ENCODE measurements at regions not wholly inside any gene's neighbourhood (a gene's known extent, or its start where the extent isn't known, plus 50 kb on each side); places are given as distances from the start of the nearest gene placed in this dataset.

DNA sequence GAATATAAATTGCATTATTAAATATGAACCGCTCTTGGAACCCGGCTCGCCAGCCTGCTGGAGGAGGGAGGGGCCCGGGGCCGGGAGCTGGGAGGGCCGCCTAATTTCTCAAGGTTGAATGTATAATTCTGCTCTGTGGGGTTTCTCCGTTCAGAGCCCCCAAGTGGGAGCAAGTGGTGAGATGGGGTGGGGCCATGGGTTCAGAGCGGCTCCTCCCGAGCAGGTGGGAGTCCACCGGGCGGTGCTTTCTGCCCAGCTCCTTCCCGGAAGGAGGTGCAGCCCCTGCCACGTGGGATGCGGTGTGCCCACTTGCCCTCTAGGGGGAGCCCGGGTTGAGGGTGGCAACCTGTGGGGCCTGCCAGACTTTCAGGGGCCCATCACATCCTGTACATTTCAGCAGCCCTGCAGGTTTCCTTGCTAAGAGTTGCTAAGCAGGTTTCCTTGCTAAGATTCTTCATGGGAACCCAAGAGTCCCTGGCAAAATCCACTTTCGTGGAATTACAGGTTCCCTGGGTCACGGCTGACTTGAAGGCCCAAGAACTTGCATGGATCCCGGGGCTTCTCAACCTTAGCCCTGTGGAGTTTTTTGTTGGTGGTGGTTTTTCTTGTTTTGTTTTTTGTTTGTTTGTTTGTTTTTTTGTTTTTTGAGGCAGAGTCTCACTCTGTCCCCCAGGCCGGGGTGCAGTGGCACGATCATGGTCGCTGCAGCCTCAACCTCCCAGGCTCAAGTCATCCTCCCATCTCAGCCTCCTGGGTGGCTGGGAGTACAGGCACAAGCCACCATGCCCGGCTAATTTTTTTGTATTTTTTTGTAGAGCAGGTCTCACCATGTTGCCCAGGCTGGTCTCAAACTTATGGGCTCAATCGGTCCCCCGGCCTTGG lies 196.7 kb upstream of the GSE1 start (continued):
- TF ChIP-seq, protein P1, sequence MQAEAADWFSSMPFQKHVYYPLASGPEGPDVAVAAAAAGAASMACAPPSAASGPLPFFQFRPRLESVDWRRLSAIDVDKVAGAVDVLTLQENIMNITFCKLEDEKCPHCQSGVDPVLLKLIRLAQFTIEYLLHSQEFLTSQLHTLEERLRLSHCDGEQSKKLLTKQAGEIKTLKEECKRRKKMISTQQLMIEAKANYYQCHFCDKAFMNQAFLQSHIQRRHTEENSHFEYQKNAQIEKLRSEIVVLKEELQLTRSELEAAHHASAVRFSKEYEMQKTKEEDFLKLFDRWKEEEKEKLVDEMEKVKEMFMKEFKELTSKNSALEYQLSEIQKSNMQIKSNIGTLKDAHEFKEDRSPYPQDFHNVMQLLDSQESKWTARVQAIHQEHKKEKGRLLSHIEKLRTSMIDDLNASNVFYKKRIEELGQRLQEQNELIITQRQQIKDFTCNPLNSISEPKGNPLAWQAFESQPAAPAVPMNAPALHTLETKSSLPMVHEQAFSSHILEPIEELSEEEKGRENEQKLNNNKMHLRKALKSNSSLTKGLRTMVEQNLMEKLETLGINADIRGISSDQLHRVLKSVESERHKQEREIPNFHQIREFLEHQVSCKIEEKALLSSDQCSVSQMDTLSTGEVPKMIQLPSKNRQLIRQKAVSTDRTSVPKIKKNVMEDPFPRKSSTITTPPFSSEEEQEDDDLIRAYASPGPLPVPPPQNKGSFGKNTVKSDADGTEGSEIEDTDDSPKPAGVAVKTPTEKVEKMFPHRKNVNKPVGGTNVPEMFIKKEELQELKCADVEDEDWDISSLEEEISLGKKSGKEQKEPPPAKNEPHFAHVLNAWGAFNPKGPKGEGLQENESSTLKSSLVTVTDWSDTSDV (CRISPR knock-in tag; IDR thresholded peaks at IDR 0.05) = no peak
- TF ChIP-seq SYNCRIP (IDR thresholded peaks at IDR 0.05; ENCODE audit: insufficient read depth, low read depth, low read length) (no peak), KDM2A (CRISPR knock-in tag; IDR thresholded peaks at IDR 0.05; ENCODE audit: borderline replicate concordance, low read depth) (peak; percentile 39; the same call in 1 of the 2 replicates), ARNTL (CRISPR knock-in tag; IDR thresholded peaks at IDR 0.05) (peak; percentile 81), TGIF2 (CRISPR knock-in tag; IDR thresholded peaks at IDR 0.05) (no peak), ZNF629 (CRISPR knock-in tag; conservative IDR thresholded peaks at IDR 0.05) (no peak), SRSF9 (IDR thresholded peaks at IDR 0.05; ENCODE audit: borderline replicate concordance, insufficient read depth, low read depth, low read length, poor library complexity, severe bottlenecking) (no peak), CCDC6 (CRISPR knock-in tag; IDR thresholded peaks at IDR 0.05) (0 out of 2 replicates have a peak, but pooled peaks have one; percentile 28), ZNF672 (CRISPR knock-in tag; IDR thresholded peaks at IDR 0.05) (no peak), ZFYVE20 (CRISPR knock-in tag; IDR thresholded peaks at IDR 0.05; ENCODE audit: borderline replicate concordance, low read depth) (no peak), ZNF138 (CRISPR knock-in tag; IDR thresholded peaks at IDR 0.05; ENCODE audit: low read depth) (no peak), MED1 (CRISPR knock-in tag; IDR thresholded peaks at IDR 0.05) (peak; percentile 23; the same call in 1 of the 2 replicates), ZNF205 (CRISPR knock-in tag; IDR thresholded peaks at IDR 0.05) (no peak), POLR2G (IDR thresholded peaks at IDR 0.05; ENCODE audit: low read depth, low read length) (no peak), CBFB (CRISPR knock-in tag; IDR thresholded peaks at IDR 0.05) (0 out of 2 replicates have a peak, but pooled peaks have one; percentile 51), AHR (CRISPR knock-in tag; IDR thresholded peaks at IDR 0.05) (no peak), HDAC6 (IDR thresholded peaks at IDR 0.05; ENCODE audit: low read depth, low read length) (no peak), ZNF326 (CRISPR knock-in tag; IDR thresholded peaks at IDR 0.05; ENCODE audit: borderline replicate concordance) (no peak), ZNF775 (CRISPR knock-in tag; IDR thresholded peaks at IDR 0.05; ENCODE audit: borderline replicate concordance) (no peak), SMC3 (IDR thresholded peaks at IDR 0.05; ENCODE audit: low read length) (peak; percentile 19; the same call in 1 of the 2 replicates), NFIC (IDR thresholded peaks at IDR 0.05; ENCODE audit: low read length) (no peak)
- TF ChIP-seq, protein P2, sequence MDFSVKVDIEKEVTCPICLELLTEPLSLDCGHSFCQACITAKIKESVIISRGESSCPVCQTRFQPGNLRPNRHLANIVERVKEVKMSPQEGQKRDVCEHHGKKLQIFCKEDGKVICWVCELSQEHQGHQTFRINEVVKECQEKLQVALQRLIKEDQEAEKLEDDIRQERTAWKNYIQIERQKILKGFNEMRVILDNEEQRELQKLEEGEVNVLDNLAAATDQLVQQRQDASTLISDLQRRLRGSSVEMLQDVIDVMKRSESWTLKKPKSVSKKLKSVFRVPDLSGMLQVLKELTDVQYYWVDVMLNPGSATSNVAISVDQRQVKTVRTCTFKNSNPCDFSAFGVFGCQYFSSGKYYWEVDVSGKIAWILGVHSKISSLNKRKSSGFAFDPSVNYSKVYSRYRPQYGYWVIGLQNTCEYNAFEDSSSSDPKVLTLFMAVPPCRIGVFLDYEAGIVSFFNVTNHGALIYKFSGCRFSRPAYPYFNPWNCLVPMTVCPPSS (IDR thresholded peaks at IDR 0.05) = no peak
- TF ChIP-seq, protein P3, sequence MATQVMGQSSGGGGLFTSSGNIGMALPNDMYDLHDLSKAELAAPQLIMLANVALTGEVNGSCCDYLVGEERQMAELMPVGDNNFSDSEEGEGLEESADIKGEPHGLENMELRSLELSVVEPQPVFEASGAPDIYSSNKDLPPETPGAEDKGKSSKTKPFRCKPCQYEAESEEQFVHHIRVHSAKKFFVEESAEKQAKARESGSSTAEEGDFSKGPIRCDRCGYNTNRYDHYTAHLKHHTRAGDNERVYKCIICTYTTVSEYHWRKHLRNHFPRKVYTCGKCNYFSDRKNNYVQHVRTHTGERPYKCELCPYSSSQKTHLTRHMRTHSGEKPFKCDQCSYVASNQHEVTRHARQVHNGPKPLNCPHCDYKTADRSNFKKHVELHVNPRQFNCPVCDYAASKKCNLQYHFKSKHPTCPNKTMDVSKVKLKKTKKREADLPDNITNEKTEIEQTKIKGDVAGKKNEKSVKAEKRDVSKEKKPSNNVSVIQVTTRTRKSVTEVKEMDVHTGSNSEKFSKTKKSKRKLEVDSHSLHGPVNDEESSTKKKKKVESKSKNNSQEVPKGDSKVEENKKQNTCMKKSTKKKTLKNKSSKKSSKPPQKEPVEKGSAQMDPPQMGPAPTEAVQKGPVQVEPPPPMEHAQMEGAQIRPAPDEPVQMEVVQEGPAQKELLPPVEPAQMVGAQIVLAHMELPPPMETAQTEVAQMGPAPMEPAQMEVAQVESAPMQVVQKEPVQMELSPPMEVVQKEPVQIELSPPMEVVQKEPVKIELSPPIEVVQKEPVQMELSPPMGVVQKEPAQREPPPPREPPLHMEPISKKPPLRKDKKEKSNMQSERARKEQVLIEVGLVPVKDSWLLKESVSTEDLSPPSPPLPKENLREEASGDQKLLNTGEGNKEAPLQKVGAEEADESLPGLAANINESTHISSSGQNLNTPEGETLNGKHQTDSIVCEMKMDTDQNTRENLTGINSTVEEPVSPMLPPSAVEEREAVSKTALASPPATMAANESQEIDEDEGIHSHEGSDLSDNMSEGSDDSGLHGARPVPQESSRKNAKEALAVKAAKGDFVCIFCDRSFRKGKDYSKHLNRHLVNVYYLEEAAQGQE (IDR thresholded peaks at IDR 0.05; ENCODE audit: borderline replicate concordance in 1 of 2, low read depth in 1 of 2, low read length in 2 of 2) = no peak
